Fibroblast of mammary gland (primary cell): ENCODE measurements at regions not wholly inside any gene's neighbourhood (a gene's known extent, or its start where the extent isn't known, plus 50 kb on each side); places are given as distances from the start of the nearest gene placed in this dataset.

Experiments
- DNase-seq: peaks from one replicate; pipeline ENCODE4 v3.0.0-alpha.2; 2010; ENCODE audit warnings: low read depth
- H3K4me3 ChIP-seq: 2 replicates; pipeline ENCODE4 v1.5.1; 2011; ENCODE audit warnings: low read depth, mild to moderate bottlenecking, low read length, moderate library complexity; ENCODE audit not compliant: control insufficient read depth
- TF ChIP-seq, protein P1 (sequence below): conservative IDR thresholded peaks from 2 replicates; pipeline ENCODE4 v1.5.1; 2011; ENCODE audit warnings: low read depth, low read length, inconsistent platforms; ENCODE audit not compliant: control insufficient read depth, insufficient read depth

DNA sequence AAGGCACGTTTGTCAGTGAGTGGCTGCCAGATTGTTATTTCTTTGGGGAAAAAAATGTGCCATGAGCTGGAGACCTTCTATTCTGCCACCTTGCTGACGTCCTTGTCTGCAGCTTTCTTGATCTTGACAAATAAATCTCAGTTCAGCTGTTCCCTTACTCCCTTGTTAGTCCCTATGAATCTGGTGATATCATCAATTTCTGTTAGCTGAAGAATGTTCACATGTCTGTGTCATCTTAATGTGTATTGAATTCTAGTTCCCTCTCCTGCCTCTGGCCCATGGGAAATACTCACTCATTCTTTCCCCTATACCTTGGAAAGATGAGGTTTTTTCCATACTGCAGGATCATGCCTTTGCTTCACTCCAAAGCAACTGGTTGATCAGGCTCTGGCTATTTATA lies 649.9 kb upstream of the API5 start:
- no peak for DNase-seq
- TF ChIP-seq, protein P1, sequence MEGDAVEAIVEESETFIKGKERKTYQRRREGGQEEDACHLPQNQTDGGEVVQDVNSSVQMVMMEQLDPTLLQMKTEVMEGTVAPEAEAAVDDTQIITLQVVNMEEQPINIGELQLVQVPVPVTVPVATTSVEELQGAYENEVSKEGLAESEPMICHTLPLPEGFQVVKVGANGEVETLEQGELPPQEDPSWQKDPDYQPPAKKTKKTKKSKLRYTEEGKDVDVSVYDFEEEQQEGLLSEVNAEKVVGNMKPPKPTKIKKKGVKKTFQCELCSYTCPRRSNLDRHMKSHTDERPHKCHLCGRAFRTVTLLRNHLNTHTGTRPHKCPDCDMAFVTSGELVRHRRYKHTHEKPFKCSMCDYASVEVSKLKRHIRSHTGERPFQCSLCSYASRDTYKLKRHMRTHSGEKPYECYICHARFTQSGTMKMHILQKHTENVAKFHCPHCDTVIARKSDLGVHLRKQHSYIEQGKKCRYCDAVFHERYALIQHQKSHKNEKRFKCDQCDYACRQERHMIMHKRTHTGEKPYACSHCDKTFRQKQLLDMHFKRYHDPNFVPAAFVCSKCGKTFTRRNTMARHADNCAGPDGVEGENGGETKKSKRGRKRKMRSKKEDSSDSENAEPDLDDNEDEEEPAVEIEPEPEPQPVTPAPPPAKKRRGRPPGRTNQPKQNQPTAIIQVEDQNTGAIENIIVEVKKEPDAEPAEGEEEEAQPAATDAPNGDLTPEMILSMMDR: no peak
- no peak overlapping the region for H3K4me3 ChIP-seq

GRCh38 chr11:42669248-42669976 lies 642.4 kb upstream of the API5 start:
- no peak overlapping the region for H3K4me3 ChIP-seq
- TF ChIP-seq, protein P1: no peak
- no peak for DNase-seq

- TF ChIP-seq, protein P1: no peak
- no peak for DNase-seq
Measured at GRCh38 chr11:42674436-42674835, 637.4 kb upstream of the API5 start.

DNA sequence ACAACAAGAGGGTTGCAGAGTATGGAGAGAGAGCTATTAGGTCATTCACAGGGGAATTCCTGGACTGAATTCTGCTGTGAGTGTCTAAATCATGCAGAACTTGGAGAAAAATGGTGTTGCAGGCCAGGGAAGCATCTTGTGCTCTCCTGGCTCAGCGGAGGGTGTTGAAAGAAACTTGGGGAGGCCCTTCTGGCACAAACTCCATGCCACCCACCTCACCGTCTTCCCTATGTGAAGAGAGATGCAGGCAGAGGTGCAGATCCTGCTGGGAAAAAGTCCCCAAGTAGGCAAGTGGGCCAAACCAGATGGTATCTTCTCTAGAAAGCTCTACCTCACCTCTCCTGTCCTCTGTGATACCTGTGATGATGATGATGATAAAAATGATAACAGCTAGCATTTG lies 604.3 kb upstream of the API5 start:
- no peak overlapping the region for H3K4me3 ChIP-seq
- TF ChIP-seq, protein P1: no peak

More at GRCh38 chr11:42674436-42674835, 637.4 kb upstream of the API5 start:
- no peak overlapping the region for H3K4me3 ChIP-seq

DNA sequence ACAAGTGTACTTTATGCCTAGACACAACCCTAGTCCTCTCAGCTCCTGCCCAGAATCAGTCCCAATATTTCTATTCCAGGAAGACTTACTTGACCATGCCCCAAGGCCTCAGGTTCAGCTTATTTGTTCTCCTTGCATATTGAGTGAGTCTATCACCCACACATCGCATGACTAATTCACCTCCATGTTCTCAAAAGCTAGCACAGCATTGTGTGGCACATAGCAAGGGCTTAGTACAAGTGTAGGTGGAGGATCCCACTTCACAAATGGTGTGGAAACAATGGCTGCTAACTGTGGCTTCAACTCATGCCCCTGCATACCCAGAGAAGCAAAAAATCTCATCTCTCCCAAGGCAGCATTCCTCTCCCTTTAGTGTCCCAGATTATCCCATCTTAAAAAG lies 602.6 kb upstream of the API5 start:
- TF ChIP-seq, protein P1: no peak
- no peak for DNase-seq
- no peak overlapping the region for H3K4me3 ChIP-seq

More for the DNA sequence above, 604.3 kb upstream of the API5 start:
- no peak for DNase-seq

DNA sequence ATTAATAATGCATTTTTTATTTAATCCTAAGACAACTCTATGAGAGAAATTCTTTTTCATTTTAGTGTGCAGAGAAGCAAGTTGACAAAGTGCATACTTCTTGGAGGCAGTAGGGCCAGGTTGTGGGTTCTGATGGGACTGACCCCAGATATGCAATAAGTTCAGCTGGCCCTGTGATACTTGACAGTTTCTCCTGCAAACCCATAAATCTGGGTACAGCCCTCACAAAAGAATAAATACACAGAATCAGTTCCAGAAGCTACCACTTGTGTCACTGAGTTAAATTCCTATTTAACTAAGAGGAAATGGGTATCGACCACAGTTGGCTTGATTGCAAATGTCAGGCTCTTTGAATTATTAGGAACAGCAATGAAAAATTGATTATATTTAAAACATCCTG lies 598.5 kb upstream of the API5 start:
- TF ChIP-seq, protein P1: no peak
- no peak overlapping the region for H3K4me3 ChIP-seq
- DNase-seq: no peak
